HEK293 (cell line): ENCODE measurements at regions not wholly inside any gene's neighbourhood (a gene's known extent, or its start where the extent isn't known, plus 50 kb on each side); places are given as distances from the start of the nearest gene placed in this dataset.

Experiments
- CTCF ChIA-PET: fragments of 350-600 bp; formaldehyde crosslinking; extraction: SDS; loops from one replicate; lab custom pipeline; 2021; ENCODE audit warnings: antibody characterized with exemption; lab: Yijun Ruan, JAX
- POLR2A ChIA-PET: fragments of 300-600 bp; formaldehyde crosslinking; extraction: SDS; loops from one replicate; lab custom pipeline; 2020; ENCODE audit warnings: antibody characterized with exemption, inconsistent platforms; lab: Yijun Ruan, JAX
- H3K27ac ChIP-seq: fragments of 200-500 bp; sonication (Bioruptor generic); 2 replicates; pipeline ENCODE4 v1.5.1; 2014; ENCODE audit warnings: low read depth, low read length, control low read depth, inconsistent platforms; ENCODE audit errors: extremely low read depth
- H3K36me3 ChIP-seq, 2 experiments: fragments of 200-500 bp in 1 of 2; sonication (Bioruptor generic) in 1 of 2; 1 replicate in 1 of 2; 2 replicates in 1 of 2; pipeline ENCODE4 v1.5.1; 2014 to 2017; ENCODE audit warnings: inconsistent platforms in 2 of 2, low read length in 2 of 2; ENCODE audit not compliant: control insufficient read depth in 2 of 2, insufficient read depth in 1 of 2
- H3K4me1 ChIP-seq: fragments of 200-500 bp; sonication (Bioruptor generic); 2 replicates; pipeline ENCODE4 v1.5.1; 2014; ENCODE audit warnings: mild to moderate bottlenecking, low read length, inconsistent platforms; ENCODE audit not compliant: control insufficient read depth, insufficient read depth
- H3K4me3 ChIP-seq: 2 replicates; pipeline ENCODE4 v1.5.1; 2011; ENCODE audit warnings: low read depth, mild to moderate bottlenecking, control low read depth, low read length, moderate library complexity
- H3K9me3 ChIP-seq: fragments of 200-500 bp; sonication (Bioruptor generic); 2 replicates; pipeline ENCODE4 v1.5.1; 2014; ENCODE audit warnings: low read depth, low read length, inconsistent platforms; ENCODE audit not compliant: control insufficient read depth, insufficient read depth
- BCL11A ChIP-seq: fragments of 450-650 bp; formaldehyde crosslinking; IDR thresholded peaks from 2 replicates; pipeline ENCODE4 v1.5.1; 2016; ENCODE audit warnings: low read depth, missing biosample characterization, missing genetic modification characterization
- MZF1 ChIP-seq: fragments of 450-650 bp; formaldehyde crosslinking; IDR thresholded peaks from 2 replicates; pipeline ENCODE4 v1.5.1; 2017; ENCODE audit warnings: missing biosample characterization, missing genetic modification characterization, borderline replicate concordance
- OVOL3 ChIP-seq: fragments of 450-650 bp; formaldehyde crosslinking; IDR thresholded peaks from 2 replicates; pipeline ENCODE4 v1.5.1; 2016; ENCODE audit warnings: missing biosample characterization, missing genetic modification characterization
- PATZ1 ChIP-seq: fragments of 450-650 bp; formaldehyde crosslinking; IDR thresholded peaks from 2 replicates; pipeline ENCODE4 v1.5.1; 2016; ENCODE audit warnings: missing biosample characterization, missing genetic modification characterization
- PRDM10 ChIP-seq: fragments of 450-650 bp; formaldehyde crosslinking; IDR thresholded peaks from 2 replicates; pipeline ENCODE4 v1.5.1; 2016; ENCODE audit warnings: missing biosample characterization, missing genetic modification characterization
- ZBTB11 ChIP-seq: fragments of 450-650 bp; formaldehyde crosslinking; conservative IDR thresholded peaks from 2 replicates; pipeline ENCODE4 v1.5.1; 2016; ENCODE audit warnings: low read depth, missing biosample characterization, missing genetic modification characterization
- ZEB2 ChIP-seq: fragments of 450-650 bp; formaldehyde crosslinking; IDR thresholded peaks from 2 replicates; pipeline ENCODE4 v1.5.1; 2016; ENCODE audit warnings: missing biosample characterization, missing genetic modification characterization
- ZFP37 ChIP-seq: fragments of 450-650 bp; formaldehyde crosslinking; IDR thresholded peaks from 2 replicates; pipeline ENCODE4 v1.5.1; 2016; ENCODE audit warnings: missing biosample characterization, missing genetic modification characterization
- ZFP69B ChIP-seq: fragments of 450-650 bp; formaldehyde crosslinking; IDR thresholded peaks from 2 replicates; pipeline ENCODE4 v1.5.1; 2016; ENCODE audit warnings: missing biosample characterization, missing genetic modification characterization
- ZNF175 ChIP-seq: fragments of 450-650 bp; formaldehyde crosslinking; IDR thresholded peaks from 2 replicates; pipeline ENCODE4 v1.5.1; 2016; ENCODE audit warnings: missing biosample characterization, missing genetic modification characterization
- ZNF211 ChIP-seq: fragments of 450-650 bp; formaldehyde crosslinking; IDR thresholded peaks from 2 replicates; pipeline ENCODE4 v1.5.1; 2016; ENCODE audit warnings: low read depth, missing biosample characterization, missing genetic modification characterization
- ZNF248 ChIP-seq: fragments of 450-650 bp; formaldehyde crosslinking; IDR thresholded peaks from 2 replicates; pipeline ENCODE4 v1.5.1; 2017; ENCODE audit warnings: missing biosample characterization, missing genetic modification characterization
- ZNF426 ChIP-seq: fragments of 450-650 bp; formaldehyde crosslinking; IDR thresholded peaks from 2 replicates; pipeline ENCODE4 v1.5.1; 2017; ENCODE audit warnings: missing biosample characterization, missing genetic modification characterization, mild to moderate bottlenecking, inconsistent platforms, moderate library complexity
- ZNF488 ChIP-seq: fragments of 450-650 bp; formaldehyde crosslinking; IDR thresholded peaks from 2 replicates; pipeline ENCODE4 v1.5.1; 2016; ENCODE audit warnings: missing biosample characterization, missing genetic modification characterization
- ZNF544 ChIP-seq: fragments of 450-650 bp; formaldehyde crosslinking; IDR thresholded peaks from 2 replicates; pipeline ENCODE4 v1.5.0; 2017; ENCODE audit warnings: missing biosample characterization, missing genetic modification characterization
- ZNF596 ChIP-seq: fragments of 450-650 bp; IDR thresholded peaks from 2 replicates; pipeline ENCODE4 v1.5.0; 2018; ENCODE audit warnings: missing biosample characterization, mild to moderate bottlenecking, missing genetic modification characterization, moderate library complexity
- ZNF692 ChIP-seq: fragments of 450-650 bp; formaldehyde crosslinking; IDR thresholded peaks from 2 replicates; pipeline ENCODE4 v1.5.1; 2016; ENCODE audit warnings: missing biosample characterization, missing genetic modification characterization
- ZNF704 ChIP-seq: fragments of 450-650 bp; formaldehyde crosslinking; IDR thresholded peaks from 2 replicates; pipeline ENCODE4 v1.5.1; 2016; ENCODE audit warnings: missing biosample characterization, missing genetic modification characterization

- POLR2A ChIA-PET = no interaction called here
- H3K9me3 ChIP-seq = no peaks in the 10 kb centered on the region
- TF ChIP-seq ZBTB11 (tag by site-specific recombination) (no peak), ZNF704 (tag by site-specific recombination) (no peak), ZNF211 (tag by site-specific recombination) (no peak), ZNF426 (tag by site-specific recombination) (no peak), PRDM10 (tag by site-specific recombination) (no peak), ZNF692 (tag by site-specific recombination) (no peak), ZNF175 (no peak), ZFP69B (no peak), ZNF596 (tag by site-specific recombination) (no peak)
- H3K27ac ChIP-seq = no peak overlapping the region
- H3K4me1 ChIP-seq = no peaks in the 10 kb centered on the region
- CTCF ChIA-PET = interaction anchor here (1.1 to 10.9 kb wide), 4 partner anchors 11 to 502 kb away, joined by 3 to 150 read pairs (median 6); no protein-coding TSS in a partner anchor
- no peak overlapping the region for H3K4me3 ChIP-seq
- H3K36me3 ChIP-seq = no peaks in the 10 kb centered on the region
Measured at GRCh38 chr16:86018487-86018886, 119.5 kb downstream of the IRF8 start.

- Histone ChIP-seq H3K27ac (no peak overlapping the region), H3K4me3 (no peak overlapping the region), H3K9me3 (no peaks in the 10 kb centered on the region), H3K36me3 (no peaks in the 10 kb centered on the region), H3K4me1 (no peaks in the 10 kb centered on the region)
- ChIA-PET CTCF (interaction anchor here (1.1 to 2.9 kb wide), 3 partner anchors 11 to 501 kb away, joined by 3 to 9 read pairs (median 4); no protein-coding TSS in a partner anchor), POLR2A (no interaction called here)
- TF ChIP-seq ZEB2 (no peak), PRDM10 (tag by site-specific recombination) (no peak), ZNF248 (tag by site-specific recombination) (no peak), ZNF488 (tag by site-specific recombination) (no peak), ZFP37 (no peak), ZNF544 (no peak), PATZ1 (tag by site-specific recombination) (no peak), MZF1 (no peak), OVOL3 (tag by site-specific recombination) (no peak), BCL11A (tag by site-specific recombination) (no peak)
Measured at GRCh38 chr16:86018941-86019340, 120.0 kb downstream of the IRF8 start.
